SK-N-MC (cell line): ENCODE measurements at regions not wholly inside any gene's neighbourhood (a gene's known extent, or its start where the extent isn't known, plus 50 kb on each side); places are given as distances from the start of the nearest gene placed in this dataset.
"Not testable (repeated sequence)": the region's sequence is repeated elsewhere in the genome, so short reads cannot be mapped to it uniquely, and the experiment has no call there.

ENCODE experiments used
- EZH2 ChIP-seq: fragments of 200-600 bp; sonication (generic); IDR thresholded peaks from one replicate; pipeline ENCODE4 v1.6.1; 2017; ENCODE audit warnings: antibody characterized with exemption
- FOXP2 ChIP-seq: optimal IDR thresholded peaks from 2 replicates; pipeline ENCODE3; 2011; ENCODE audit warnings: mild to moderate bottlenecking, moderate library complexity; ENCODE audit not compliant: insufficient read depth; ENCODE audit errors: extremely low read length, control extremely low read depth
- POLR2AphosphoS5 ChIP-seq: IDR thresholded peaks from 2 replicates; pipeline ENCODE4 v1.6.1; 2012; ENCODE audit warnings: mild to moderate bottlenecking, low read depth, low read length, borderline replicate concordance

DNA sequence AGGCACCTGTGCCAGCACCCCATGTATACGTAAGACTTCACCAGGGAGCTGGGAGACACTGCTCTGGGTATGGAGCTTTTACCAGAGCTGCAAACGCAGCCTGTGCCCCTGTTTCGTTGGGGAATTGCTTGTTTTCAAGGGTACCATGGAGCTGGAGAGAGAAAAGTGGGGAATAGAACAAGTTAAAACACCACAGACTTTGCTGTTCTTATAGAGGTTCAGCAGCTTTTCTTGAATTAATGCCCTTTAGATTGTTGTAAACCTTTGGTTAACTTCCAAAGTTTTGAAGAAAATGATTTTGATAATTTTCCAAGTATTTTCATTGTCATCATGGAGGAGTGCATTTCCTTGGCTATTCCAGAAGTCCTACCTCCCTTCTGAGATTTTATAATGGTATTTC is 131.7 kb downstream of the KBTBD2 start:
- not testable (repeated sequence) for TF ChIP-seq POLR2AphosphoS5, EZH2, FOXP2
